Neural progenitor cell (in vitro differentiated cells): ENCODE measurements at regions not wholly inside any gene's neighbourhood (a gene's known extent, or its start where the extent isn't known, plus 50 kb on each side); places are given as distances from the start of the nearest gene placed in this dataset.

Experiments used
- DNase-seq: peaks from one replicate; pipeline ENCODE4 v3.0.0-alpha.2; 2016; ENCODE audit warnings: low spot score
- H2AFZ ChIP-seq: fragments of 200-600 bp; sonication (generic); replicated peaks from 2 replicates; pipeline ENCODE4 v1.6.1; 2016; ENCODE audit warnings: antibody characterized with exemption
- H3F3A ChIP-seq: fragments of 200-600 bp; sonication (generic); 2 replicates; pipeline ENCODE4 v1.6.1; 2016; ENCODE audit warnings: antibody characterized with exemption, low read depth
- H3K27ac ChIP-seq: fragments of 200-600 bp; sonication (generic); 2 replicates; pipeline ENCODE4 v1.5.1; 2016; ENCODE audit warnings: mild to moderate bottlenecking
- H3K27me3 ChIP-seq: fragments of 200-600 bp; sonication (generic); 2 replicates; pipeline ENCODE4 v1.6.1; 2016; ENCODE audit warnings: mild to moderate bottlenecking, moderate library complexity
- H3K36me3 ChIP-seq: fragments of 200-600 bp; sonication (generic); 2 replicates; pipeline ENCODE4 v1.5.1; 2016
- H3K4me1 ChIP-seq: fragments of 200-600 bp; sonication (generic); 2 replicates; pipeline ENCODE4 v1.6.1; 2016; ENCODE audit warnings: mixed run types
- H3K4me2 ChIP-seq: fragments of 200-600 bp; sonication (generic); 2 replicates; pipeline ENCODE4 v1.6.1; 2016
- H3K4me3 ChIP-seq: fragments of 200-600 bp; sonication (generic); 2 replicates; pipeline ENCODE4 v1.5.1; 2016
- H3K79me2 ChIP-seq: fragments of 200-600 bp; sonication (generic); 2 replicates; pipeline ENCODE4 v1.6.1; 2016; ENCODE audit warnings: low read depth
- H3K9ac ChIP-seq: fragments of 200-600 bp; sonication (generic); 2 replicates; pipeline ENCODE4 v1.6.1; 2016
- H3K9me3 ChIP-seq: fragments of 200-600 bp; sonication (generic); 2 replicates; pipeline ENCODE4 v1.5.1; 2016; ENCODE audit warnings: low read depth
- H4K20me1 ChIP-seq: fragments of 200-600 bp; sonication (generic); 2 replicates; pipeline ENCODE4 v1.6.1; 2016; ENCODE audit warnings: low read depth
- H3K27ac Mint-ChIP-seq: 3 replicates; pipeline ENCODE4 v1.8.0; 2021; ENCODE audit warnings: mixed read lengths
- H3K27me3 Mint-ChIP-seq: 2 replicates; pipeline ENCODE4 v1.8.0; 2022; ENCODE audit warnings: low read depth, mild to moderate bottlenecking, inconsistent platforms, moderate library complexity, mixed read lengths; ENCODE audit not compliant: insufficient read depth
- H3K36me3 Mint-ChIP-seq: 3 replicates; pipeline ENCODE4 v1.8.0; 2021; ENCODE audit warnings: mixed read lengths
- H3K4me1 Mint-ChIP-seq: 3 replicates; pipeline ENCODE4 v1.8.0; 2021; ENCODE audit warnings: mixed read lengths
- H3K4me3 Mint-ChIP-seq: 3 replicates; pipeline ENCODE4 v1.8.0; 2021; ENCODE audit warnings: mild to moderate bottlenecking, moderate library complexity, mixed read lengths
- H3K9me3 Mint-ChIP-seq: 3 replicates; pipeline ENCODE4 v1.8.0; 2020; ENCODE audit warnings: mixed read lengths
- CTCF ChIP-seq: fragments of 200-600 bp; sonication (generic); IDR thresholded peaks from 2 replicates; pipeline ENCODE4 v1.5.1; 2017; ENCODE audit warnings: antibody characterized with exemption, mild to moderate bottlenecking
- EZH2 ChIP-seq: fragments of 200-600 bp; sonication (generic); IDR thresholded peaks from 2 replicates; pipeline ENCODE4 v1.6.1; 2017; ENCODE audit warnings: antibody characterized with exemption, mild to moderate bottlenecking, moderate library complexity
- EZH2phosphoT487 ChIP-seq: fragments of 200-600 bp; sonication (generic); IDR thresholded peaks from 2 replicates; pipeline ENCODE4 v1.6.1; 2017; ENCODE audit warnings: antibody characterized with exemption

GRCh38 chrX:39946822-39947221, 150.9 kb downstream of the BCOR start:
- Histone ChIP-seq H3K9ac (no peak overlapping the region), H3K4me2 (no peak overlapping the region), H3K4me1 (peaks cover 5% of the 10 kb centered on the region), H3K27ac (no peak overlapping the region), H4K20me1 (no peaks in the 10 kb centered on the region), H3K79me2 (no peaks in the 10 kb centered on the region), H2AFZ (no peak overlapping the region), H3K36me3 (no peaks in the 10 kb centered on the region), H3K27me3 (no peaks in the 10 kb centered on the region), H3F3A (no peaks in the 10 kb centered on the region), H3K4me3 (no peak overlapping the region), H3K9me3 (no peaks in the 10 kb centered on the region)
- Mint-ChIP-seq H3K4me1 (peaks cover 15% of the 10 kb centered on the region), H3K36me3 (no peaks in the 10 kb centered on the region), H3K9me3 (peaks cover 28% of the 10 kb centered on the region), H3K4me3 (no peak overlapping the region), H3K27me3 (peaks cover 7% of the 10 kb centered on the region), H3K27ac (peak overlapping the region; percentile 63)
- no peak for DNase-seq
- no peak for TF ChIP-seq EZH2phosphoT487
- TF ChIP-seq EZH2, result no peak
- TF ChIP-seq CTCF, result no peak

- Mint-ChIP-seq H3K4me1 (peaks cover 14% of the 10 kb centered on the region), H3K9me3 (peaks cover 19% of the 10 kb centered on the region), H3K27ac (no peak overlapping the region), H3K36me3 (no peaks in the 10 kb centered on the region), H3K27me3 (peaks cover 8% of the 10 kb centered on the region), H3K4me3 (no peak overlapping the region)
- Histone ChIP-seq H3K4me2 (no peak overlapping the region), H3F3A (no peaks in the 10 kb centered on the region), H3K9ac (no peak overlapping the region), H3K27ac (no peak overlapping the region), H3K4me1 (peaks cover 12% of the 10 kb centered on the region), H3K79me2 (no peaks in the 10 kb centered on the region), H3K36me3 (no peaks in the 10 kb centered on the region), H3K27me3 (no peaks in the 10 kb centered on the region), H3K9me3 (no peaks in the 10 kb centered on the region), H4K20me1 (no peaks in the 10 kb centered on the region), H2AFZ (peak overlapping the region; percentile 91), H3K4me3 (no peak overlapping the region)
- peak; percentile 22 for DNase-seq
- no peak for TF ChIP-seq CTCF
- TF ChIP-seq EZH2, result no peak
Observed at GRCh38 chrX:39948582-39948981, 149.2 kb downstream of the BCOR start.

GRCh38 chrX:39950018-39950688, 147.6 kb downstream of the BCOR start:
- Histone ChIP-seq H3K27me3 (no peaks in the 10 kb centered on the region), H3K4me2 (no peak overlapping the region)
- no peak for DNase-seq

More at GRCh38 chrX:39950018-39950688, 147.6 kb downstream of the BCOR start:
- H4K20me1 ChIP-seq, result no peaks in the 10 kb centered on the region
- no peak overlapping the region for H3K27ac Mint-ChIP-seq
- H3F3A ChIP-seq, result no peaks in the 10 kb centered on the region
- no peaks in the 10 kb centered on the region for H3K9me3 ChIP-seq
- peaks cover 14% of the 10 kb centered on the region for H3K9me3 Mint-ChIP-seq
- no peaks in the 10 kb centered on the region for H3K36me3 Mint-ChIP-seq
- no peak overlapping the region for H3K27ac ChIP-seq
- H3K9ac ChIP-seq, result no peak overlapping the region
- peaks cover 8% of the 10 kb centered on the region for H3K27me3 Mint-ChIP-seq
- H2AFZ ChIP-seq, result no peak overlapping the region
- no peaks in the 10 kb centered on the region for H3K79me2 ChIP-seq
- no peaks in the 10 kb centered on the region for H3K36me3 ChIP-seq
- no peak overlapping the region for H3K4me3 ChIP-seq
- H3K4me1 ChIP-seq, result peaks cover 20% of the 10 kb centered on the region
- peaks cover 22% of the 10 kb centered on the region for H3K4me1 Mint-ChIP-seq
- no peak for TF ChIP-seq CTCF
- no peak for TF ChIP-seq EZH2phosphoT487
- no peak overlapping the region for H3K4me3 Mint-ChIP-seq
